H1 (cell line): ENCODE measurements at regions not wholly inside any gene's neighbourhood (a gene's known extent, or its start where the extent isn't known, plus 50 kb on each side); places are given as distances from the start of the nearest gene placed in this dataset.

Experiments
- BACH1 ChIP-seq: IDR thresholded peaks from 2 replicates; pipeline ENCODE4 v1.6.1; 2012; ENCODE audit warnings: low read length, improper control_type of control experiment
- BCL11A ChIP-seq, 2 experiments: IDR thresholded peaks; one replicate each; pipeline ENCODE4 v1.6.1; 2011; ENCODE audit warnings: low read depth in 2 of 2, low read length in 2 of 2, mild to moderate bottlenecking in 2 of 2
- CEBPB ChIP-seq: IDR thresholded peaks from 2 replicates; pipeline ENCODE4 v1.6.1; 2012; ENCODE audit warnings: low read depth, low read length
- CHD7 ChIP-seq: fragments of 300-600 bp; sonication (generic); IDR thresholded peaks from 2 replicates; pipeline ENCODE4 v1.7.1; 2012; ENCODE audit warnings: low read length, moderate library complexity, mild to moderate bottlenecking, inconsistent platforms; ENCODE audit not compliant: insufficient replicate concordance
- POU5F1 ChIP-seq: IDR thresholded peaks from 2 replicates; pipeline ENCODE4 v1.6.1; 2011; ENCODE audit warnings: low read depth, mild to moderate bottlenecking, low read length, moderate library complexity
- TAF7 ChIP-seq: optimal IDR thresholded peaks from 2 replicates; pipeline ENCODE3; 2011; ENCODE audit warnings: low read depth, mild to moderate bottlenecking, inconsistent platforms, low read length, moderate library complexity, borderline replicate concordance
- YY1 ChIP-seq: IDR thresholded peaks from 2 replicates; pipeline ENCODE4 v1.6.1; 2011; ENCODE audit warnings: low read depth, mild to moderate bottlenecking, low read length

- TF ChIP-seq CHD7, result no peak
- no peak for TF ChIP-seq CEBPB
- TF ChIP-seq BACH1, result no peak
- TF ChIP-seq TAF7, result no peak
- TF ChIP-seq POU5F1, result no peak
- no peak for TF ChIP-seq BCL11A (IDR thresholded peaks at IDR 0.05; ENCODE audit: low read depth in 2 of 2, low read length in 2 of 2)
- no peak for TF ChIP-seq YY1
Observed at GRCh38 chr9:34782372-34782771, 72.4 kb upstream of the CCL21 start (continued).
